Transverse colon (tissue), 4 donors: ENCODE measurements at regions not wholly inside any gene's neighbourhood (a gene's known extent, or its start where the extent isn't known, plus 50 kb on each side); places are given as distances from the start of the nearest gene placed in this dataset.

ENCODE experiments used
- CTCF ChIP-seq, 5 experiments: fragments of 200-600 bp in 3 of 5; fragments of 450-650 bp in 2 of 5; sonication (generic) in 3 of 5; IDR thresholded peaks; 1 replicate in 2 of 5; 2 replicates in 3 of 5; pipeline ENCODE4 v1.5.1; 2016 to 2017; ENCODE audit warnings: antibody characterized with exemption in 5 of 5, inconsistent platforms in 3 of 5, mild to moderate bottlenecking in 2 of 5, moderate library complexity in 1 of 5
- EP300 ChIP-seq: sonication (generic); formaldehyde crosslinking; IDR thresholded peaks from one replicate; pipeline ENCODE4 v1.6.1; 2017; ENCODE audit warnings: antibody characterized with exemption, low read depth
- POLR2A ChIP-seq: fragments of 450-650 bp; IDR thresholded peaks from one replicate; pipeline ENCODE4 v1.6.1; 2016; ENCODE audit warnings: antibody characterized with exemption, mild to moderate bottlenecking, moderate library complexity
- POLR2AphosphoS5 ChIP-seq, 3 donors: sonication (generic); formaldehyde crosslinking; IDR thresholded peaks; one replicate each; pipeline ENCODE4 v1.6.1; 2016; ENCODE audit warnings: antibody characterized with exemption in 3 of 3

GRCh38 chr16:31819948-31820347 is 53.7 kb upstream of the ZNF267 start:
- TF ChIP-seq POLR2AphosphoS5 (IDR thresholded peaks at IDR 0.05) (no peak), POLR2A (no peak), CTCF (IDR thresholded peaks at IDR 0.05) (no peak), EP300 (no peak)
